ENCODE measurements at regions not wholly inside any gene's neighbourhood (a gene's known extent, or its start where the extent isn't known, plus 50 kb on each side); places are given as distances from the start of the nearest gene placed in this dataset.
"Not testable (repeated sequence)": the region's sequence is repeated elsewhere in the genome, so short reads cannot be mapped to it uniquely, and the experiment has no call there.

- DNase-seq (ENCODE audit: low read depth in 2 of 2), result no peak
These were observed 123.4 kb upstream of the SYT13 start for GRCh38 chr11:45409587-45409986.

GRCh38 chr11:45407226-45407625 is 121.1 kb upstream of the SYT13 start:
- DNase-seq (ENCODE audit: low read depth in 2 of 2), result no peak

- DNase-seq (ENCODE audit: low read depth in 2 of 2), result no peak
These were observed 120.0 kb upstream of the SYT13 start for GRCh38 chr11:45405916-45406670.

GRCh38 chr11:45403521-45403920 is 117.4 kb upstream of the SYT13 start:
- DNase-seq (ENCODE audit: low read depth in 2 of 2), result not testable (repeated sequence)

GRCh38 chr11:45402049-45402630 is 116.0 kb upstream of the SYT13 start:
- DNase-seq (ENCODE audit: low read depth in 2 of 2), result no peak

GRCh38 chr11:45400591-45400990 is 114.5 kb upstream of the SYT13 start:
- DNase-seq (ENCODE audit: low read depth in 2 of 2), result no peak

GRCh38 chr11:45399166-45399565 is 113.0 kb upstream of the SYT13 start:
- DNase-seq (ENCODE audit: low read depth in 2 of 2), result no peak

GRCh38 chr11:45398325-45398724 is 112.2 kb upstream of the SYT13 start:
- DNase-seq (ENCODE audit: low read depth in 2 of 2), result no peak

- DNase-seq (ENCODE audit: low read depth in 2 of 2), result no peak
These were observed 110.3 kb upstream of the SYT13 start for GRCh38 chr11:45396394-45396793.

- no peak for DNase-seq (ENCODE audit: low read depth in 2 of 2)
These were observed 109.8 kb upstream of the SYT13 start for GRCh38 chr11:45395947-45396346.

GRCh38 chr11:45395421-45395820 is 109.3 kb upstream of the SYT13 start:
- no peak for DNase-seq (ENCODE audit: low read depth in 2 of 2)

- no peak for DNase-seq (ENCODE audit: low read depth in 2 of 2)
These were observed 108.3 kb upstream of the SYT13 start for GRCh38 chr11:45394294-45395085.

- no peak for DNase-seq (ENCODE audit: low read depth in 2 of 2)
These were observed 107.7 kb upstream of the SYT13 start for GRCh38 chr11:45393826-45394225.

GRCh38 chr11:45393334-45393733 is 107.2 kb upstream of the SYT13 start:
- DNase-seq (ENCODE audit: low read depth in 2 of 2), result no peak

- no peak for DNase-seq (ENCODE audit: low read depth in 2 of 2)
These were observed 106.5 kb upstream of the SYT13 start for GRCh38 chr11:45392591-45393091.

- no peak for DNase-seq (ENCODE audit: low read depth in 2 of 2)
These were observed 106.0 kb upstream of the SYT13 start for GRCh38 chr11:45392154-45392553.

GRCh38 chr11:45391168-45391850 is 105.2 kb upstream of the SYT13 start:
- no peak for DNase-seq (ENCODE audit: low read depth in 2 of 2)

- DNase-seq (ENCODE audit: low read depth in 2 of 2), result no peak
These were observed 104.3 kb upstream of the SYT13 start for GRCh38 chr11:45390407-45390806.

GRCh38 chr11:45388472-45388871 is 102.3 kb upstream of the SYT13 start:
- DNase-seq (ENCODE audit: low read depth in 2 of 2), result no peak

- DNase-seq (ENCODE audit: low read depth in 2 of 2), result not testable (repeated sequence)
These were observed 101.7 kb upstream of the SYT13 start for GRCh38 chr11:45387885-45388284.

GRCh38 chr11:45386972-45387371 is 100.8 kb upstream of the SYT13 start:
- no peak for DNase-seq (ENCODE audit: low read depth in 2 of 2)

GRCh38 chr11:45385844-45386243 is 99.7 kb upstream of the SYT13 start:
- no peak for DNase-seq (ENCODE audit: low read depth in 2 of 2)

Data from stimulated activated CD4-positive, alpha-beta T cell treated with anti-CD3 and anti-CD28 coated beads, Interleukin-12 subunit alpha, Interleukin-12 subunit beta, amount 100 ng/mL, for 24 hours (primary cell).